Erythroblast (primary cell): ENCODE measurements at regions not wholly inside any gene's neighbourhood (a gene's known extent, or its start where the extent isn't known, plus 50 kb on each side); places are given as distances from the start of the nearest gene placed in this dataset.

Experiments used
- GATA1 ChIP-seq: IDR thresholded peaks from 2 replicates; pipeline ENCODE4 v1.6.1; 2011; ENCODE audit warnings: low read depth, mild to moderate bottlenecking, control low read depth, low read length, moderate library complexity
- POLR2A ChIP-seq: IDR thresholded peaks from 2 replicates; pipeline ENCODE4 v1.6.1; 2011; ENCODE audit warnings: mild to moderate bottlenecking, low read length

GRCh38 chr12:87812030-87812429, 217.2 kb downstream of the C12orf50 start:
- TF ChIP-seq POLR2A (no peak), GATA1 (no peak)
